Hepatocyte (in vitro differentiated cells): ENCODE measurements at regions not wholly inside any gene's neighbourhood (a gene's known extent, or its start where the extent isn't known, plus 50 kb on each side); places are given as distances from the start of the nearest gene placed in this dataset.
"Not testable (repeated sequence)": the region's sequence is repeated elsewhere in the genome, so short reads cannot be mapped to it uniquely, and the experiment has no call there.

Experiments used
- CTCF ChIP-seq: fragments of 200-600 bp; sonication (generic); IDR thresholded peaks from 2 replicates; pipeline ENCODE4 v1.5.1; 2016; ENCODE audit warnings: antibody characterized with exemption, mild to moderate bottlenecking; ENCODE audit not compliant: poor library complexity
- EZH2 ChIP-seq: fragments of 200-600 bp; sonication (generic); IDR thresholded peaks from 2 replicates; pipeline ENCODE4 v1.6.1; 2016; ENCODE audit warnings: antibody characterized with exemption, mild to moderate bottlenecking, borderline replicate concordance
- EZH2phosphoT487 ChIP-seq: fragments of 200-600 bp; sonication (generic); IDR thresholded peaks from one replicate; pipeline ENCODE4 v1.6.1; 2018; ENCODE audit warnings: antibody characterized with exemption, mild to moderate bottlenecking, low read depth, moderate library complexity; ENCODE audit not compliant: unreplicated experiment, severe bottlenecking

- not testable (repeated sequence) for TF ChIP-seq CTCF, EZH2phosphoT487, EZH2
These were observed 115.1 kb upstream of the SPATA12 start for GRCh38 chr3:56945378-56945777.
